GM19372 (cell line): ENCODE measurements at regions not wholly inside any gene's neighbourhood (a gene's known extent, or its start where the extent isn't known, plus 50 kb on each side); places are given as distances from the start of the nearest gene placed in this dataset.
"Not testable (repeated sequence)": the region's sequence is repeated elsewhere in the genome, so short reads cannot be mapped to it uniquely, and the experiment has no call there.

Experiments used
- ATAC-seq: cut with Tn5 transposase; IDR thresholded peaks from one replicate; pipeline ENCODE4 v1.9.1; 2021; ENCODE audit warnings: mild to moderate bottlenecking, low read depth, moderate library complexity; ENCODE audit not compliant: unreplicated experiment

GRCh38 chr2:220779076-220779475 lies 793.0 kb downstream of the EPHA4 start:
- not testable (repeated sequence) for ATAC-seq

- ATAC-seq: no peak
Measured at GRCh38 chr2:220779511-220779910, 792.6 kb downstream of the EPHA4 start.

GRCh38 chr2:220779931-220780330 lies 792.2 kb downstream of the EPHA4 start:
- no peak for ATAC-seq

GRCh38 chr2:220781622-220782241 lies 790.4 kb downstream of the EPHA4 start:
- ATAC-seq: no peak

- ATAC-seq: no peak
Measured at GRCh38 chr2:220782609-220783113, 789.4 kb downstream of the EPHA4 start.

GRCh38 chr2:220783671-220784070 lies 788.4 kb downstream of the EPHA4 start:
- ATAC-seq: no peak

- ATAC-seq: no peak
Measured at GRCh38 chr2:220785178-220785577, 786.9 kb downstream of the EPHA4 start.

- ATAC-seq: no peak
Measured at GRCh38 chr2:220786216-220786615, 785.9 kb downstream of the EPHA4 start.

GRCh38 chr2:220787251-220787650 lies 784.9 kb downstream of the EPHA4 start:
- no peak for ATAC-seq

GRCh38 chr2:220789961-220790360 lies 782.1 kb downstream of the EPHA4 start:
- no peak for ATAC-seq

GRCh38 chr2:220795705-220796104 lies 776.4 kb downstream of the EPHA4 start:
- ATAC-seq: no peak

GRCh38 chr2:220811115-220811514 lies 761.0 kb downstream of the EPHA4 start:
- ATAC-seq: no peak

GRCh38 chr2:220811952-220812570 lies 760.0 kb downstream of the EPHA4 start:
- ATAC-seq: no peak

- ATAC-seq: no peak
Measured at GRCh38 chr2:220814441-220814840, 757.7 kb downstream of the EPHA4 start.

GRCh38 chr2:220815698-220816097 lies 756.4 kb downstream of the EPHA4 start:
- ATAC-seq: no peak

- no peak for ATAC-seq
Measured at GRCh38 chr2:220821683-220822082, 750.4 kb downstream of the EPHA4 start.

- not testable (repeated sequence) for ATAC-seq
Measured at GRCh38 chr2:220823590-220823989, 748.5 kb downstream of the EPHA4 start.

- ATAC-seq: no peak
Measured at GRCh38 chr2:220833446-220833845, 738.7 kb downstream of the EPHA4 start.

GRCh38 chr2:220835583-220835982 lies 736.5 kb downstream of the EPHA4 start:
- no peak for ATAC-seq

GRCh38 chr2:220837226-220837625 lies 734.9 kb downstream of the EPHA4 start:
- no peak for ATAC-seq

GRCh38 chr2:220842901-220843665 lies 729.0 kb downstream of the EPHA4 start:
- no peak for ATAC-seq
